Uterus (tissue), 2 donors: ENCODE measurements at regions not wholly inside any gene's neighbourhood (a gene's known extent, or its start where the extent isn't known, plus 50 kb on each side); places are given as distances from the start of the nearest gene placed in this dataset.
"Not testable (repeated sequence)": the region's sequence is repeated elsewhere in the genome, so short reads cannot be mapped to it uniquely, and the experiment has no call there.

Experiments
- POLR2A ChIP-seq, 2 donors: fragments of 450-650 bp; IDR thresholded peaks; one replicate each; pipeline ENCODE4 v1.6.1; 2016; ENCODE audit warnings: antibody characterized with exemption in 2 of 2, mild to moderate bottlenecking in 1 of 2, moderate library complexity in 1 of 2
- TF ChIP-seq, protein P1 (sequence below), 4 experiments: fragments of 200-600 bp in 2 of 4; fragments of 450-650 bp in 2 of 4; sonication (generic) in 2 of 4; IDR thresholded peaks; one replicate each; pipeline ENCODE4 v1.5.1; 2016 to 2019; ENCODE audit warnings: antibody characterized with exemption in 4 of 4, mild to moderate bottlenecking in 2 of 4, moderate library complexity in 1 of 4

DNA sequence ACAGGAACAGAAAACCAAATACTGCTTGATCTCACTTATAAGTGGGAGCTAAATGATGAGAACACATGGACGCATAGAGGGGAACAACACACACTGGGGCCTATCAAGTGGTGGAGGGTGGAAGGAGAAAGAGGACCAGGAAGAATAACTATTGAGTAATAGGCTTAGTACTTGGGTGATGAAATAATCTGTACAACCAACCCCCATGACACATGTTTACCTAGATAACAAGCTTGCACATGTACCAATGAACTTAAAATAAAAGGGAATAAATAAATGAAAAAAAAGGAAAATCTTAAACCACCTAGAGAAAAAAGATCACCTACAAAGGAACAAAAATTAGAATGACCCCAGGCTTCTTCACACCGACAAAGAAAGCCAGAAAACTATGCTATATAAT, 133.5 kb downstream of the KLRB1 start:
- TF ChIP-seq, protein P1, sequence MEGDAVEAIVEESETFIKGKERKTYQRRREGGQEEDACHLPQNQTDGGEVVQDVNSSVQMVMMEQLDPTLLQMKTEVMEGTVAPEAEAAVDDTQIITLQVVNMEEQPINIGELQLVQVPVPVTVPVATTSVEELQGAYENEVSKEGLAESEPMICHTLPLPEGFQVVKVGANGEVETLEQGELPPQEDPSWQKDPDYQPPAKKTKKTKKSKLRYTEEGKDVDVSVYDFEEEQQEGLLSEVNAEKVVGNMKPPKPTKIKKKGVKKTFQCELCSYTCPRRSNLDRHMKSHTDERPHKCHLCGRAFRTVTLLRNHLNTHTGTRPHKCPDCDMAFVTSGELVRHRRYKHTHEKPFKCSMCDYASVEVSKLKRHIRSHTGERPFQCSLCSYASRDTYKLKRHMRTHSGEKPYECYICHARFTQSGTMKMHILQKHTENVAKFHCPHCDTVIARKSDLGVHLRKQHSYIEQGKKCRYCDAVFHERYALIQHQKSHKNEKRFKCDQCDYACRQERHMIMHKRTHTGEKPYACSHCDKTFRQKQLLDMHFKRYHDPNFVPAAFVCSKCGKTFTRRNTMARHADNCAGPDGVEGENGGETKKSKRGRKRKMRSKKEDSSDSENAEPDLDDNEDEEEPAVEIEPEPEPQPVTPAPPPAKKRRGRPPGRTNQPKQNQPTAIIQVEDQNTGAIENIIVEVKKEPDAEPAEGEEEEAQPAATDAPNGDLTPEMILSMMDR (IDR thresholded peaks at IDR 0.05): not testable (repeated sequence)
- not testable (repeated sequence) for TF ChIP-seq POLR2A (IDR thresholded peaks at IDR 0.05)
